NCI-H345 treated with DMSO at 0.1 percent for 48 hours (cell line): ENCODE measurements at regions not wholly inside any gene's neighbourhood (a gene's known extent, or its start where the extent isn't known, plus 50 kb on each side); places are given as distances from the start of the nearest gene placed in this dataset.
A peak's percentile ranks its signal among the peaks of the same experiment; 100 is the strongest.
"Not testable (repeated sequence)": the region's sequence is repeated elsewhere in the genome, so short reads cannot be mapped to it uniquely, and the experiment has no call there.

Experiments used
- DNase-seq: peaks from one replicate; lab custom pipeline; 2025; ENCODE audit not compliant: unreplicated experiment; lab: John Stamatoyannopoulos, UW

GRCh38 chr17:53208935-53209334, 613.8 kb upstream of the KIF2B start:
- DNase-seq, result not testable (repeated sequence)

- no peak for DNase-seq
Observed at GRCh38 chr17:53193044-53193443, 629.7 kb upstream of the KIF2B start.

- no peak for DNase-seq
Observed at GRCh38 chr17:53191878-53192277, 630.8 kb upstream of the KIF2B start.

GRCh38 chr17:53186001-53186400, 636.7 kb upstream of the KIF2B start:
- no peak for DNase-seq

- no peak for DNase-seq
Observed at GRCh38 chr17:53176629-53177028, 646.1 kb upstream of the KIF2B start.

GRCh38 chr17:53168413-53168812, 654.3 kb upstream of the KIF2B start:
- no peak for DNase-seq

- DNase-seq, result no peak
Observed at GRCh38 chr17:53166731-53167130, 656.0 kb upstream of the KIF2B start.

GRCh38 chr17:53150101-53150698, 672.5 kb upstream of the KIF2B start:
- DNase-seq, result peak; percentile 17

- DNase-seq, result no peak
Observed at GRCh38 chr17:53149316-53149715, 673.4 kb upstream of the KIF2B start.

GRCh38 chr17:53148058-53148457, 674.7 kb upstream of the KIF2B start:
- no peak for DNase-seq

- DNase-seq, result no peak
Observed at GRCh38 chr17:53142890-53143289, 679.8 kb upstream of the KIF2B start.

GRCh38 chr17:53141731-53142130, 681.0 kb upstream of the KIF2B start:
- no peak for DNase-seq

GRCh38 chr17:53141280-53141679, 681.4 kb upstream of the KIF2B start:
- no peak for DNase-seq

GRCh38 chr17:53137869-53138268, 684.9 kb upstream of the KIF2B start:
- DNase-seq, result no peak

- no peak for DNase-seq
Observed at GRCh38 chr17:53135969-53136368, 686.8 kb upstream of the KIF2B start.

- DNase-seq, result no peak
Observed at GRCh38 chr17:53134548-53134947, 688.2 kb upstream of the KIF2B start.

GRCh38 chr17:53133876-53134275, 688.9 kb upstream of the KIF2B start:
- DNase-seq, result no peak

GRCh38 chr17:53129863-53130262, 692.9 kb upstream of the KIF2B start:
- no peak for DNase-seq

- DNase-seq, result no peak
Observed at GRCh38 chr17:53127331-53127730, 695.4 kb upstream of the KIF2B start.

GRCh38 chr17:53122966-53123365, 699.8 kb upstream of the KIF2B start:
- no peak for DNase-seq

- DNase-seq, result no peak
Observed at GRCh38 chr17:53119773-53120172, 703.0 kb upstream of the KIF2B start.

- DNase-seq, result no peak
Observed at GRCh38 chr17:53118948-53119347, 703.8 kb upstream of the KIF2B start.

GRCh38 chr17:53106886-53107285, 715.8 kb upstream of the KIF2B start:
- DNase-seq, result no peak

GRCh38 chr17:53101706-53102105, 721.0 kb upstream of the KIF2B start:
- no peak for DNase-seq
